Thyroid gland (tissue), 4 donors: ENCODE measurements at regions not wholly inside any gene's neighbourhood (a gene's known extent, or its start where the extent isn't known, plus 50 kb on each side); places are given as distances from the start of the nearest gene placed in this dataset.

Experiments used
- CTCF ChIP-seq, 6 experiments: fragments of 200-600 bp in 3 of 6; fragments of 450-650 bp in 3 of 6; sonication (generic) in 3 of 6; IDR thresholded peaks; one replicate each; pipeline ENCODE4 v1.5.1; 2016 to 2019; ENCODE audit warnings: antibody characterized with exemption in 6 of 6, mild to moderate bottlenecking in 2 of 6, inconsistent platforms in 1 of 6, moderate library complexity in 1 of 6
- POLR2A ChIP-seq, 2 donors: fragments of 450-650 bp; IDR thresholded peaks; one replicate each; pipeline ENCODE4 v1.6.1; 2017; ENCODE audit warnings: antibody characterized with exemption in 2 of 2, mild to moderate bottlenecking in 2 of 2, moderate library complexity in 1 of 2

DNA sequence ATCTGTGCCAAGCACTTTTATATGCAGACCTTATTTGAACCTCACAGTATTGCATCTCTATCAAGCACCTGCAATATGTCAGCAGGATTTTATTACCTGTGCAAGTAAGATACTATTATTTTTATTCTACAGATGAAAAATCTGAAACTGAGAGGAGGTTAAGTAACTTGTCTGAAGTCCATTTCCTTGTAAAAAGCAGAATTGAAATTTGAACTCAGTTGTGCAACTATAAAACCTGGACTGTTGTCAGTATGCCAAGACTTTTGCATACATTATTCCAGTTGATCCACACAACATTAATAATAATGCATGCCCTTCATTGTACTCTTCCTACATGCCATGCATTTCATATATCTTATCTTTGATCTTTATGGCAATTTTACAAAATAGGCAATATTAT, 82.2 kb upstream of the BRINP1 start:
- TF ChIP-seq CTCF (IDR thresholded peaks at IDR 0.05) (no peak), POLR2A (IDR thresholded peaks at IDR 0.05) (no peak)
